Gastroesophageal sphincter (tissue), 3 donors: ENCODE measurements at regions not wholly inside any gene's neighbourhood (a gene's known extent, or its start where the extent isn't known, plus 50 kb on each side); places are given as distances from the start of the nearest gene placed in this dataset.

Experiments
- CTCF ChIP-seq, 4 experiments: fragments of 200-600 bp in 2 of 4; fragments of 450-650 bp in 2 of 4; sonication (generic) in 1 of 4; IDR thresholded peaks; one replicate each; pipeline ENCODE4 v1.5.1; 2017 to 2019; ENCODE audit warnings: antibody characterized with exemption in 4 of 4, mild to moderate bottlenecking in 2 of 4, moderate library complexity in 2 of 4
- POLR2A ChIP-seq, 2 donors: fragments of 450-650 bp; IDR thresholded peaks; one replicate each; pipeline ENCODE4 v1.6.1; 2017; ENCODE audit warnings: antibody characterized with exemption in 2 of 2, mild to moderate bottlenecking in 2 of 2, moderate library complexity in 1 of 2
- POLR2AphosphoS5 ChIP-seq: sonication (generic); formaldehyde crosslinking; IDR thresholded peaks from one replicate; pipeline ENCODE4 v1.6.1; 2017; ENCODE audit warnings: antibody characterized with exemption

GRCh38 chr19:28981518-28981917 is 231.4 kb downstream of the UQCRFS1 start:
- TF ChIP-seq CTCF (IDR thresholded peaks at IDR 0.05) (no peak), POLR2A (IDR thresholded peaks at IDR 0.05) (no peak), POLR2AphosphoS5 (no peak)
